AG04450 (cell line): ENCODE measurements at regions not wholly inside any gene's neighbourhood (a gene's known extent, or its start where the extent isn't known, plus 50 kb on each side); places are given as distances from the start of the nearest gene placed in this dataset.

Experiments
- CTCF ChIA-PET: fragments of 300-600, 350-600 bp; formaldehyde crosslinking; extraction: SDS; loops from one replicate; lab custom pipeline; 2022; ENCODE audit warnings: antibody characterized with exemption, inconsistent platforms; lab: Charles Lee
- POLR2A ChIA-PET: fragments of 350-600 bp; formaldehyde crosslinking; extraction: SDS; loops from one replicate; lab custom pipeline; 2021; ENCODE audit warnings: antibody characterized with exemption, inconsistent platforms; lab: Yijun Ruan, JAX
- DNase-seq: peaks from one replicate; pipeline ENCODE4 v3.0.0-alpha.2; 2011; ENCODE audit warnings: low read depth, low spot score
- H3K27ac ChIP-seq: one replicate; pipeline ENCODE4 v1.5.1; 2012; ENCODE audit warnings: low read depth, low read length, control low read depth
- H3K27me3 ChIP-seq: one replicate; pipeline ENCODE4 v1.6.0; 2012; ENCODE audit warnings: low read length; ENCODE audit not compliant: control insufficient read depth, insufficient read depth
- H3K4me3 ChIP-seq: 2 replicates; pipeline ENCODE4 v1.5.1; 2011; ENCODE audit warnings: mild to moderate bottlenecking, low read depth, low read length, control low read depth
- H3K9me3 ChIP-seq: 2 replicates; pipeline ENCODE4 v1.5.1; 2012; ENCODE audit warnings: low read length; ENCODE audit not compliant: control insufficient read depth, insufficient read depth
- TF ChIP-seq, protein P1 (sequence below): IDR thresholded peaks from 2 replicates; pipeline ENCODE4 v1.5.1; 2011; ENCODE audit warnings: low read depth, low read length, control low read depth, inconsistent platforms

DNA sequence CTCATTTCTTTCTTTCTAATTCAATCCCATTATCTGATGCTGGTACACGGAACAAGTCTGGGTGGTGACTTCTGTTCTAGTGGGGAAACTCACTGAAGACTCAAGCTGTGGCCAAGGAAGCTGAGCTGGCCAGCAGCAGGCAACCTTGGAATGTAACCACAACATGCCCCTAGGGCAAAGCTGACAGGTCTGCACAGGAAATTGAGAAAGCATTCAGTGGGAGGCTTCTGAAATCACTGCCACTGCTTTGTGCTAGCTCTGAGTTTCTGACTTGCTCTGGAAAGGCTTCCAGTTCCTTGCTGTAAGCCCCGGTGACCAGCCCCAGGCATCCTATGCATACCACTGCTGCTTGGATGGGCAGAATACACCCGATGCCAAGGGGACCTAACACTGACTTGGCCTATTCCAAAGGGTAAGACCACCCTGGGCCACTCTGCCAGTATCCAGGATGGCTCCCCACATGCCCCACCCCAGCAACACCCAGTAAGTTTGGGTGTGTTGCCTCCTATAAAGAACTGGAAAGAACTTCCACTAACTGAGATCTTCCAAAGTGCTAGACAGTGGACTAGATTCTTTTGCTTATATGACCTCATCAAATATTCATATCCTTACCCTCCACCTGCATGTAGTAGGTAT is 84.5 kb upstream of the CDKN3 start:
- Histone ChIP-seq H3K27ac (no peak overlapping the region), H3K27me3 (peaks cover 11% of the 10 kb centered on the region), H3K4me3 (no peak overlapping the region), H3K9me3 (no peaks in the 10 kb centered on the region)
- DNase-seq: peak; percentile 39
- POLR2A ChIA-PET: no interaction called here
- TF ChIP-seq, protein P1, sequence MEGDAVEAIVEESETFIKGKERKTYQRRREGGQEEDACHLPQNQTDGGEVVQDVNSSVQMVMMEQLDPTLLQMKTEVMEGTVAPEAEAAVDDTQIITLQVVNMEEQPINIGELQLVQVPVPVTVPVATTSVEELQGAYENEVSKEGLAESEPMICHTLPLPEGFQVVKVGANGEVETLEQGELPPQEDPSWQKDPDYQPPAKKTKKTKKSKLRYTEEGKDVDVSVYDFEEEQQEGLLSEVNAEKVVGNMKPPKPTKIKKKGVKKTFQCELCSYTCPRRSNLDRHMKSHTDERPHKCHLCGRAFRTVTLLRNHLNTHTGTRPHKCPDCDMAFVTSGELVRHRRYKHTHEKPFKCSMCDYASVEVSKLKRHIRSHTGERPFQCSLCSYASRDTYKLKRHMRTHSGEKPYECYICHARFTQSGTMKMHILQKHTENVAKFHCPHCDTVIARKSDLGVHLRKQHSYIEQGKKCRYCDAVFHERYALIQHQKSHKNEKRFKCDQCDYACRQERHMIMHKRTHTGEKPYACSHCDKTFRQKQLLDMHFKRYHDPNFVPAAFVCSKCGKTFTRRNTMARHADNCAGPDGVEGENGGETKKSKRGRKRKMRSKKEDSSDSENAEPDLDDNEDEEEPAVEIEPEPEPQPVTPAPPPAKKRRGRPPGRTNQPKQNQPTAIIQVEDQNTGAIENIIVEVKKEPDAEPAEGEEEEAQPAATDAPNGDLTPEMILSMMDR: no peak
- CTCF ChIA-PET: interaction anchor here (2.3 kb wide), 1 partner anchor 16 kb away, joined by 10 read pairs; no protein-coding TSS in a partner anchor

DNA sequence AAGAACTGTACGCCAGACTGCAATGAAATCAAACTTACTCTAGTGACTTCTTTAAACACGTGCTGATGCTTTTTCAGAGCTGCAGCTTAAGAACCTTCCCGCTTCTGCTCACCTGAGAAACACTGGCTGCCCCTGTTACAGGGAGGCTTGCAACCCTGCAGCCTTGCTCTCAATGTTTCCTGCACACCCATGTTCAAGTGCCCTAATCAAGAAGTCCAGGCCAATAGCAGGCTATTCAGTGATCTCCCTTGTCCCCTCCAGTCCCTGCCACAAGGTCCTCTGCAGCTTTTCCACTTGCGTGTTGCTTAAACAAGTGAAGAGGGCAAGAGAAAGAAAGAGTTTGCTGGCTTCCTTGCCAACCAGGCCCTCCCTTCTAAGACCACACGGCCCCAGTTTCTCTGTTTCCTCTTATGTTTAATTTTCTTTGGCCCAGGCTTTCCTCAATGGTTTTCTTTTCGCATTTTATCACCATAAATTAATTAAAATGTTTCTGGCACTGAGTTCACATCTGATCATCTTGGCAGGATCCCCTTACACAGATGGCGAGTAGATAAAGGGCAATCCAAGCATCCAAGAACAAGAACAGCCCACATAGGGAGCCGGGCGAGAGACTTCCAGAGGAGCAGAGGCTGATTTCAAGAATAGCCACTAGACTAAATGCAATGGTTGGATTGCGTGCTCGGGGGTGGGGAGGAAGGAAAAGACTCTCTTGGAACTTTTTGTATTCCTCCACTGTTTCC is 82.3 kb upstream of the CDKN3 start:
- TF ChIP-seq, protein P1: no peak
- peaks cover 7% of the 10 kb centered on the region for H3K27me3 ChIP-seq
- POLR2A ChIA-PET: no interaction called here
- no peak overlapping the region for H3K4me3 ChIP-seq
- H3K9me3 ChIP-seq: no peaks in the 10 kb centered on the region
- DNase-seq: no peak
- H3K27ac ChIP-seq: no peak overlapping the region
- CTCF ChIA-PET: interaction anchor here (0.6 to 2.3 kb wide), 4 partner anchors 14 to 139 kb away, joined by 3 to 10 read pairs (median 4); no protein-coding TSS in a partner anchor

DNA sequence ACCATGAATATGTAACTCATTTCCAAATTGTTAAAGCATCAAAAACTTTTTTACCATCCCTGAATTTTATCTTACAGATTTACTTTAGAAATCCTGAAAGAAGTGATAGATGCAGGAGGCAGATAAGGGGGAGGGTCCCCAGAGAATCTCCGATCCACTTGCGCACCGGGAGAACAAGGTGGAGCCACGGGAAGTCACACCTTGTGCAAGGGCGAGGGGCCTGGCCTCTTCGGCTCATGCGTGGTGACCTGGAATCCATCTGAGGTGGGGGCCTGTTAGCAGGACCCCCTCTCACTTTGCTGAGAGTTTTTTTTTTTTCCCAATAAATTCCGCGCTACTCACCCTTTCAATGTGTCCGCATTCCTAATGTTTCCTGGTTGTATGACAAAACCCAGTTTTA is 80.2 kb upstream of the CDKN3 start:
- no peak for DNase-seq
- no peak overlapping the region for H3K27ac ChIP-seq
- H3K27me3 ChIP-seq: peaks cover 12% of the 10 kb centered on the region
- ChIA-PET POLR2A (interaction anchor here (0.5 kb wide), 1 partner anchor 1621 kb away, joined by 3 read pairs; the partner anchor contains the start of gene ERO1A), CTCF (interaction anchor here (1.5 kb wide), 1 partner anchor 32 kb away, joined by 5 read pairs; no protein-coding TSS in a partner anchor)
- H3K9me3 ChIP-seq: no peaks in the 10 kb centered on the region
- H3K4me3 ChIP-seq: no peak overlapping the region
- TF ChIP-seq, protein P1: no peak

DNA sequence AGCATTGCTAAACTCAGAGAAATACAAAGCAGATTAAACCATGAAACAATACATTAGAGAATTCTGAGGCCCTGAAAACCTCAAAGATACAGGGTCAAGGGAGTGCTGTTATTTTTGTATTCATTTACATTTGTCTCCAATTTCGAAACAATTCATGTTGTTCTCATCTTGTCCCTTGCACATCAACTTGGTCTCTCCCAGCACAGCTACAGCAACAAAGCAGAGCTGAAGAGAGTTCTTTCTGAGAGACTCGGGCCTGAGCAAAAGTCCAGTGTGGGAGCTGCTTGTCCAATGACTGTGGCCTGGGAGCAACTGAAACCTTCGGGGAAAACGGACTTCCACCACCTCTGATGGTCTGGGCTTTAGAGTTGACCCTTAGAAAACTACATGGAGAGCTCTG is 79.4 kb upstream of the CDKN3 start:
- ChIA-PET CTCF (interaction anchor here (1.5 to 2.5 kb wide), 2 partner anchors 12 to 31 kb away, joined by 5 to 21 read pairs; no protein-coding TSS in a partner anchor), POLR2A (interaction anchor here (0.5 kb wide), 1 partner anchor 1622 kb away, joined by 3 read pairs; the partner anchor contains the start of gene ERO1A)
- Histone ChIP-seq H3K4me3 (no peak overlapping the region), H3K27ac (no peak overlapping the region), H3K9me3 (no peaks in the 10 kb centered on the region), H3K27me3 (peaks cover 13% of the 10 kb centered on the region)
- TF ChIP-seq, protein P1: no peak
- DNase-seq: no peak
